ENCODE measurements at regions not wholly inside any gene's neighbourhood (a gene's known extent, or its start where the extent isn't known, plus 50 kb on each side); places are given as distances from the start of the nearest gene placed in this dataset.

DNA sequence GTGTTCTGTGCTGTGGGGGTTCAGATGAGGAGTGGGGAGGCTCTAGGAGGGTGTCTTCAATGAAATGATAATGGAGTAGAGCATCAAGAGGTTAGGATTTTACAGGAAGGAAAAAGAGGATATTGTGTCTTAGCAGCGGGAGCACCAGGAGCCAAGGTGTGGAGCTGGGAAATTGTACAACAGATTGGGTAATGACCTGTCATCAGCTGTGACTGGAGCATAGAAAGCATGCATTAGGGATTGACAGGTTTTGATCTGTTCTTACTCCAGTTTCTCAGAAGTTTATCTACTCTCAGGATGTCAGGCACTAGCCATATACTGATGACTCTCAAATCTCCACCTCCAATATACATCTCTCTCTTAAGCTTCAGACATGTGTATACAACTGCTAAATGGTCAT lies 196.9 kb downstream of the ARHGAP12 start:
- DNase-seq (ENCODE audit: low read depth): no peak
- H3K4me3 ChIP-seq (ENCODE audit: low read depth, low read length): no peak overlapping the region
- TF ChIP-seq CTCF (conservative IDR thresholded peaks at IDR 0.05; ENCODE audit: low read depth, low read length): no peak

GRCh38 chr10:31730776-31731175 lies 197.9 kb downstream of the ARHGAP12 start:
- no peak for TF ChIP-seq CTCF (conservative IDR thresholded peaks at IDR 0.05; ENCODE audit: low read depth, low read length)
- no peak for DNase-seq (ENCODE audit: low read depth)
- no peak overlapping the region for H3K4me3 ChIP-seq (ENCODE audit: low read depth, low read length)

DNA sequence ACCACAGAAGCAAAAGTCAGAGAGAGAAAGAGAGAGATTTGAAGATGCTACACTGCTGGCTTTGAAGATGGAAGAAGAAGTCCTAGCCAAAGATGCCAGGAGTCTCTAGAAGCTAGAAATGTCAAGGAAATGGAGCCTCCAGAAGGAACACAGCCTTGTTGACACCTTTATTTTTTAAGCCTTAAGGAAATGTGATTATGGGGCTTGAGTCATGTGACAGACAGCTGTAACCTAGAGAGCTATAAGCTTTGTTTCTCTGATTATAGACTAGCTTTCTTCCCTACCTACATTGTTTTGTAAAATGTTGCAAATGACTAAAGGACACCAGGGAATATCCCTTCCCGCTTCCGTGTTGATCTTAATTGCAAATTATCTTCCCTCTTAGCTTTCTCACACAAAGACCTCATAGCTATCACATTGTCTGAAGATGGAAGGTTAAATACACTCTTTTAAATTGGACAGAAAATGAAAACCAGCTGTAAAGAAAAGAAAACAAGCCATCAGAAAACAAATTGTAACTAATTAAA lies 199.9 kb downstream of the ARHGAP12 start:
- TF ChIP-seq CTCF (conservative IDR thresholded peaks at IDR 0.05; ENCODE audit: low read depth, low read length): no peak
- no peak overlapping the region for H3K4me3 ChIP-seq (ENCODE audit: low read depth, low read length)

GRCh38 chr10:31725436-31725835 lies 203.2 kb downstream of the ARHGAP12 start:
- no peak for DNase-seq (ENCODE audit: low read depth)
- H3K4me3 ChIP-seq (ENCODE audit: low read depth, low read length): no peak overlapping the region
- TF ChIP-seq CTCF (conservative IDR thresholded peaks at IDR 0.05; ENCODE audit: low read depth, low read length): no peak

More for the DNA sequence above, 199.9 kb downstream of the ARHGAP12 start:
- DNase-seq (ENCODE audit: low read depth): no peak

DNA sequence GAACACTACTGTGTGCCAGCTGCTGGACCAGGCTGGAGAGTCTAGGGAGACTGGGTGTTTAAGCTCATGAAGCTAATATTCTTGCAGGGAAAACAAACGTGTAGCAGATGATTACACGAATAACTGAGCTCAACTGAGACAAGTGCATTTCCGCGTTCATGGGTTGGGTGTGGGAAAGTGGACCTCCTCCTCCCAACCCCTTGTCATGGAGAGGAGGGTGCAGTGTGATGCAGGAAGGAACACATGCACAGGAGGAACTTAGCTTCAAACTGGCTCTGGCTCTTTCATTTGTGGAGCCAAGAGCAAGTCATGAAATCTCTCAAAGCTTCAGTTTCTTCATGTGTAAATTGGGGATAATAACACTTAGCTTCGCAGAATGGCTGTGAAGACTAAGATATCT lies 204.3 kb downstream of the ARHGAP12 start:
- no peak overlapping the region for H3K4me3 ChIP-seq (ENCODE audit: low read depth, low read length)
- no peak for DNase-seq (ENCODE audit: low read depth)
- no peak for TF ChIP-seq CTCF (conservative IDR thresholded peaks at IDR 0.05; ENCODE audit: low read depth, low read length)

DNA sequence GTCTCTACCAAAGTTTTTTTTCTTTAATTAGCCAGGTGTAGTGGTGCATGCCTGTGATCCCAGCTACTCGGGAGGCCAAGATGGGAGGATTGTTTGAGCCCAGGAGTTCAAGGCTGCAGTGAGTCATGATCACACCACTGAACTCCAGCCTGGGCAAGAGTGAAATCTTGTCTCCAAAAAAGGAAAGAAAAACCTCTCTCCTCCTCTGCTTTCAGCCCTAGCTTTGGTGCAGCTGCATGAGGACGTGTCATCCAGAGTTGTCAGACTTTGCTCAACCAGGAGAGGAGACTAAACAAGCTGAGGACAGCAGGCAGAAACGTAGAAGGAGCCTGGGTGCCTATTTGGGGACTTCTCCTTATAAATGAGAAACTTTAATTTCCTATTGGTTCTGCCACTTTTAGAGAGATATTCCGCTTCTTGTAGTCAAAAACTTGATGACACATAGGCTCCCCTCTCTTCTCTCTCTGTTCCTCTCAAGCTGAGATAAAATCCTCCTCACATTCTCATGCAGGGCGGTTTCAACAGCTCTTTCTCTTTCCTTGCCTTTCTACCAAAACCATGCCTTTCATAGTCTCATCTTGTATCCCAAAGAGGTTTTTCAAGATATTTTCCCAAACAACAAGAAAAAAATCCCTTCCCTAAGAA lies 205.4 kb downstream of the ARHGAP12 start:
- TF ChIP-seq CTCF (conservative IDR thresholded peaks at IDR 0.05; ENCODE audit: low read depth, low read length): no peak
- no peak for DNase-seq (ENCODE audit: low read depth)

DNA sequence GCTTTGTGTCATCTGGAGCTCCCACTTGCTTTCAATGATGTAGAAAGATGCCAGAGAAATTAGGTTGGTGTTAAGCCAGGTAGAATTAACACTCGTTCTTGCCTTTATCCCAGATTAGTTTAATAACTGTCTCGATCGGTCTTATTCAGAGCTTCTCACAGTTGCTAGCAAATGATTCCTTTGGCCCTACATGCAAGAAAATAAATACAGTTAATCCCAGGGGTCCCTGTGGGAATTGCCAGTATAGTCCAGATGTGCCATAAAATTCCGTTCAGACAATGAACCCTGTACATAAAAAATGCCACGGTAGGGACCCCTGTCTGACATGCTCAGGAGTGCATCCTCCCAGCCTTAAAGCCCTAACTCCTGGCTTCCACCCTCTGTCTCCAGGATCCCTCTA lies 207.5 kb downstream of the ARHGAP12 start:
- TF ChIP-seq CTCF (conservative IDR thresholded peaks at IDR 0.05; ENCODE audit: low read depth, low read length): no peak
- DNase-seq (ENCODE audit: low read depth): no peak
- H3K4me3 ChIP-seq (ENCODE audit: low read depth, low read length): no peak overlapping the region

More for the DNA sequence above, 205.4 kb downstream of the ARHGAP12 start:
- no peak overlapping the region for H3K4me3 ChIP-seq (ENCODE audit: low read depth, low read length)

Data from epithelial cell of proximal tubule (primary cell).